Posterior vena cava (tissue), 2 donors: ENCODE measurements at regions not wholly inside any gene's neighbourhood (a gene's known extent, or its start where the extent isn't known, plus 50 kb on each side); places are given as distances from the start of the nearest gene placed in this dataset.

Experiments
- DNase-seq: peaks from one replicate; pipeline ENCODE4 v3.0.0-alpha.2; 2020; ENCODE audit warnings: low spot score
- intact Hi-C, 2 donors: fragments of 100-400 bp; cut with DNase I; formaldehyde crosslinking; loops; one replicate each; pipeline versions ENCODE4 v1.14.1 to v1.14.2; 2022 to 2023
- donor health status: DM: yes; HTN: yes; CAD: no.
- donor health status: DM: yes; HTN: yes; CAD: no.

DNA sequence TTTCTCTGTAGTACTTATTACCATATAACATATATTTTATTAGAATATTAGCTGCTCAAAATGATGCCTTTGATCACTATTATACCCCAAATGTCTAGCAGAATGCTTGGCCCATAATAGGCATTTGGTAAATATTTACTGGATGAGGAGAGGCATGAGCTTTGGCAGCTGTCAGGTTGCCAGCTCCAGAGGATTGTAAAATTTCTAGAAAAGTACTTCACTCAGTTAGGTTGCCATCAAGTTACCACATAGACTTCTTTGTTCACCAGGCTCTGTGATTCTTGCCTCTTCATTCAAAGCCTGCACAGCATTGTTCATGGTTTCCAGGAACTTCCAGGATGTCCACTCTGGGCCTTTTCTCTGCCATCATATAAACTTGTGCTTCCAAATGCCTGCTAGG lies 582.8 kb downstream of the PDCD6IP start:
- intact Hi-C loops: no loop called here
- DNase-seq: no peak

DNA sequence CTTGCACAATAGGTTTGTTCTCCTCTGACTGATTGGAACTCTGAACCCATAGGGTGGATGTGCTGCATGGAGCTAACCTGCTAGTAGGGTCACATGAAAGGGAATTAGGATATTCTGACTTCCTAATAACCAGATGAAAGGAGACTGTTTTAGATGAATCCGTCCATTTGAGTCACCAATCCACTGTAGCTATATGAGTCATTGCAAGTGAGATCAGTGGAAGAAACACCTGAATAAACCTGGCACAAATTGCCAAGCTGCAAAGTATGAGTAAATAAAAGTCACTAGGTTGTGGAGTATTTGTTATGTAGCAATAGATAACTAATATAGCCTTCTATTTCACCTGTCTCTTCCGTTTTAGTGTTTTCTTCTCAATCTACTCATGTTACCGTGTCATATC lies 584.4 kb downstream of the PDCD6IP start:
- DNase-seq: no peak
- intact Hi-C loops: no loop called here

DNA sequence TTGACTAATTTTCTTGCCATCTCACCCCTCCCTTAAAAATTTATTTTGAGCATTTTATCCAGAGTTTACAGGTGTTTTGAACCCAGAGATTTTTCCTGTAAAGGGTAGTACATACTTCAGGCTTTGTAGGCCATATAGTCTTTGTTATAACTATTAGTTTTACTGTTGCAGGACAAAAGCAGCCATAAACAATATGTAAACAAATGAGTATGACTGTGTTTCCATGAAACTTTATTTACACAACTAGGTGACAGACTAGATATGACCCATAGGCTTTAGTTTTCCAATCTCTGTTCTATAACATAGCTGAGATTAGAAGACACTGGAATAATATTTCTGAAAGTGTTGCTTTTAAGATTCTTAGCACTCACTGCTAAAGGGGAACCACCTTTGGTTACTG lies 587.9 kb downstream of the PDCD6IP start:
- intact Hi-C loops: no loop called here
- DNase-seq: no peak

DNA sequence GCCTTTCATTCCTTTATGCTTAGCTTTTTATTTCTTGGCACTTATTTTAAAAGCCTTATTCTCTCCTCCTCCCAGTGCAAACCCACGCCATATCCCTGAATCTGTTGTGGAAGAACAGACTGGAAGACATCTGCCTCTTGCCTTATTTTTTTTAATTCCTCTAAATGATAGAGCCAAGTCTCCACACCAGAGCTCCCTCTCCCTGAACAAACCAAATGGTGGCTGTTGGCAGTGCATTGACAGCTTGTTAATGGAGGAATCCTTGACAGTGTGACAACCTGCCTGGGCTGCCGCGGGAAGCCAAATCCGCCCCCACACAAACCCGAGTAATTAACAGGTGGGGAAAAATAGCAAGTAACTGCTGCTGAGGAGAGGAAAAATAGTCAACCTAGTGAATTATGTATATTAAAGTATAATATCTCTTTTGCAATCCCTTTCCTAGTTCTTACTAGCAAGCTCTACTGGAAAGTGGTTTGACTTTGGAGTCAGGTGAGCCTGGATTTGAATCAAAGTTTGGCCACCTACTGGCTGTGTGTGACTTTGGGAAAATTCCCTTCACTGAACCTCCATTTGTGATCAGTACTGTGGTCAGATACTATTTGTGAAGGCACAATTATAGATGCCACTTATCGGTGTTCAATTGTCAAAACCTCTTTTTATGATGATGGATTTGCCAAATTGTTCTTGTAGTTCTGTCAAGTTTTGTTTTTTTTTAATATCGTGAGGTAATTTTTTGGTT lies 589.6 kb downstream of the PDCD6IP start:
- DNase-seq: no peak
- intact Hi-C loops: no loop called here

DNA sequence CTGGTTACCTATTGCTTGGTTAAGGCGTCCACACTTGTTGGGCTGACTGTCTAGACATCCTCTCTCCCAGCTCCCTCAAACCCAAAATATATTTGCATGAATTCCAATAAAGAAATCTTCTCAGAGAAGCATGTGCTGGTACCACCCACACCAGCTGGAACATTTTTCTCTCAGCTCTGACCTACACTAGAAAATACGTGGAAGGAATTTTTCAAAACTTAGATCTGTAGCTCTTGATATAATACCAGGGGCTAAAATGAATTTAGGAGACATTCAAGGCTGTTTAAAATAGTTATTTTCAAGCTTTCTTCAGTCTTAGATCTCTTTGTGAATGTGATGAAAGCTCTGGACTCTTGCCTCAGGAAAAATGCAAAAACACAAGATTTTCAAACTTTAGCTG lies 590.4 kb downstream of the PDCD6IP start:
- intact Hi-C loops: no loop called here

DNA sequence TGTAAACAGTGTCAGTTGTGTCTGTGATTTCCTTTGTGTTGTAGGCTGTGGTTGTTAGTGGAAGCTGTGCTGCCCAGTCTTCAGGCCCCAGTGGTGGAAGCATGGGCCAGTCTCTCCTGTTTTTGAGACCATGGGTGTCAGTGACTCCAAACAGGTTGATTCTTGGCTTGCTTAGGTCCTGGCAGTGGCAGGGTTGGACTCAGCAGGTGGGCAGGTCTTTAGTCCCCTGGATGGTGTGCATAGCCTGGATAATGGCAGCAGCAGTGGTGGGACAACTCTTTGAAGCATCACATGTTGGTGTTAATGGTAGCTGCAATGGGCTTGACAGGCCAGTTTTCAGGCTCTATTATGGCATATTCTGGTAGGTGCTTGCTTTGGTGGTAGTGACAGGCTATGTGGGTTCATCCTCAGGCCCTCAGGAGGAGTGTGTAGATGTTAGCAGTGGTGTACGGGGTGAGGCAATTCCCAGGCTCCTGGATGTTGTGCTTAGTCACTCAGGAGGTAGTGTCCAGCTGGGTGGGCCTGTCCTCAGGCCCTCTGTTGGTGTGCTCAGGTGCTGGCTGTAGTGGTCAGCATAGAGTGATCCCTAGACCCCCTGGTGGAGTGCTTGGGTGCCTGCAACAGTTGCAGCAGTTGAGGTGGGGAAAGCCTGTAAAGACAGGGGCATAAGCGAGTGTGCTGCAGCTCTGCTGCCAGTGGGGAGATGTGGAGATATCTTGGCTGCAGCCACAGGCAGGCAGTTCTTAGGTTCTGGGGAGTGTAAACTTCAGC lies 596.7 kb downstream of the PDCD6IP start:
- intact Hi-C loops: no loop called here
- DNase-seq: no peak

More for the DNA sequence above, 590.4 kb downstream of the PDCD6IP start:
- DNase-seq: no peak

DNA sequence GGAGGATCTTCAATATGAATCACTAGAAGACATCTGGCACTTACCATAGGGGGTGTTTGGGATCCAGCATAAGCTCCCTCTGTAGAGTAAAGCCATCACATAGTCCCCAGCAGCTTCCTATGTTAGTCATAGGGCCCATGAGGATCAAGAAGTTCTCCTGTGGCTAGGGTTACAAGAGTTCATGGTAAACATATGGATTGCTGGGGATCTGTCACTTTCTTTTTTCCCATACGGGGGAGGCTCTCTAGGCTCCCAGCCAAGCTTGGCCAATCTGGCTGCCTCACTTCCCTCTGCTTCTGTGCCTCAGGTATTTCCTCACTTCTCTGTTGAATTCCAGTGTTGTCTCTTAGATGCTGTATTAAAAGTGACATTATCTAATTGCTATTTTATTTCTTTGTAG lies 597.9 kb downstream of the PDCD6IP start:
- intact Hi-C loops: no loop called here
- DNase-seq: no peak

DNA sequence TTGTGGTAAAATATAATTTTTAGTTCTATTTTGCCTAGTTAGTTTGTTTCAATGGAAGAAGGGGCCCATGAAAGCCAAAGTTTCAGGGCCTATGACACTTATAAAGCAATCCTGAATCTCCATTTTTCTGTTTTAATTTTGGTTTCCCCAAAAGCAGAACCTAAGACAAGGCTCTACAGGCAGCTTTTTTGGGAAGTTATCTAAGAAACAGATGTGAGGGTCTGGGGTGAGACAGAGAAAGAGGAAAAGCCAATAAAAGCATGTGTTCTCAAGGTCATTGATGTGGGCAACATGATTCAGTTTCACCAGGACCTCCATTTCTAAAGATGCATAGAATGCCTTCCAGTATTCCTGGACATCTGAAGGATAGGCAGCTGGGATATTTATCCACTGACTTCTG lies 598.5 kb downstream of the PDCD6IP start:
- intact Hi-C loops: no loop called here
- DNase-seq: no peak

DNA sequence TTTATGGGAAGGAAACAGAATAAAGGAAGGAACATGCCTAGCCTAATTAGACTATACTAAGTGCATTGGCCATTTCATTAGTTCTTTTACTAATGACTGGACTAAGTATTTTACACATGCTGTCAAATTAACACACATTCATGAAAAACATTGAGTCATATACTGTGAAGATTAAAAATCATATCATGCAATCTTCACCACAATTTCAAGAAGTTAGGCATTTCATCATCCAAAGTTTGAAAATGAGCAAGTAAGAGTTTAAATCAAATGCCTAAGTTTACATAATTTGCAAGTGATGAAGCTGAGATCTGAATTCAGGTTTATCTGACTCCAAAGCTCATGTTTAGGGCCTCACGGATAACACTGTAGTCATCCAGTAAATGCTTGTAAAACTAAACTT lies 601.0 kb downstream of the PDCD6IP start:
- intact Hi-C loops: no loop called here
- no peak for DNase-seq

DNA sequence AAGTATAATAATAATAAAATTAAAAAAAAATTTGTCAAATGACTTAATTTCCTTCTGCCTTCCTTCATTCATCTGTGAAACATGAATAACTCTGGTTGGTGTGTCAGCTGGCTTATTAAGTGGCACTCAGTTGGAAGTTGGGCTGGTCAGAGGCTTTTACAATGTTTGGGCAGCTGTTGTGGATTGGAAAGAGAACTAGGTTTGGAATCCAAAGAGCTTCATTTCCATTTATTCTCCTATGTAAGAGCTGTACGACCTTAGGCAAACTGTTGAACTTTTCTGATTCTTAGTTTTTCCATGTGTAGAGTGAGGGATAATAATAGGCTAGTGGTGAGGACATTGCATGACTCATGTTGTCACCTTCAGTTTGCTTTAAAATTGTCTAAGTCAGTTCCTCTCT lies 606.7 kb downstream of the PDCD6IP start:
- DNase-seq: no peak
- intact Hi-C loops: no loop called here

DNA sequence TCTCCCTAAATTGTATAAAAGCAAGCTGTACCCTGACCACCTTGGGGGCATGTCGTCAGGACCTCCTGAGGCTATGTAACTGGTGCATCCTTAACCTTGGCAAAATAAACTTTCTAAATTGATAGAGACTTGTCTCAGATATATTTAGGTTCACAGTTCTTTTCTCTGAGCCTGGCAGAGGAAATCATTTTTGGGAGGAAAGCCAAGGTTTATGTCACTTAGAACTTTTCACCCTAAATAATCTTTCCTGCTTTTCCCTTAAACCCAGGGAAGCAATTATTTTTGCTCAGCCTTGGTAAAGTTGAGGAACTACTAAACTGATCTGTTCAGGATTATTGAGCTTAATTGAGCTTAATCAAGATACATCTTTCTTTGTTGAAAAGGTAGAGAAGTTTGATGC lies 608.9 kb downstream of the PDCD6IP start:
- DNase-seq: no peak

DNA sequence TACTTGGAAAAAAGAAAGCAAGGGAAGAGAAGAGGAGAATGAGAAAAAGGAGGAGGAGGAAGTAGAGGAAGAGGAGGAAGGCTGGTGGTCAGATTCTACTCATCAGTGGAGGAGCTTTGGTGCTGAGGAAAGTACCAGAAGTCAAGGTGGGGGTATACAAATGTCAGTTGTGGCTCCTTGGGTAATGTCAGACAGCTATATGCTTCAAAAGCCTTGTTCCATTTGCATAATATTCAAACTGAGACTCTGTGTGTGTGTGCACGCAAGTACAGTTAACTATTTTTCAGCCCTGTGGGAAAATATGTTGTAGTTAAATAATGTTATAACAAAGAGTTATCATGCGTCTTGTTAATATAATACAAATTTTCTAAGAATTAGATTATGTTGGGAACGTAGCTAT lies 609.7 kb downstream of the PDCD6IP start:
- DNase-seq: no peak
- intact Hi-C loops: no loop called here

More for the DNA sequence above, 608.9 kb downstream of the PDCD6IP start:
- intact Hi-C loops: no loop called here

DNA sequence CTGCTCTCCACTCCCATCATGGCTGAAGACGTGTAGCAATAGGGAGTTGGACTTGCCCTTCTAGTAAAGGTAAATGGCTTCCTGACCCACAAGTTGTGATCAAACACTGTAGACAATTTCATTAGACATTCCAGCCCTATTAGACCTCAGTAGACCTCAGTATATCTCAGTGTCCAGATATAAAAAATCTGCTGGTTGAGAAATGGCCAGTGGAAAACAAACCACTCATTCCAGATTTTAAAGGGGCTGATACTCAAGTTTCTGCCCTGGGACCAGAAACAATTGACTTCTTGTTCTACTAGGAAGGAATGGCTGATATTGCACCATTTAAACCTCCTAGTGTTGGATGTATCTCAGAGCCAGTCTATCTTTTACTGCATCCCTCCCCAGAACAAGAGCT lies 613.2 kb downstream of the PDCD6IP start:
- no peak for DNase-seq
- intact Hi-C loops: no loop called here

DNA sequence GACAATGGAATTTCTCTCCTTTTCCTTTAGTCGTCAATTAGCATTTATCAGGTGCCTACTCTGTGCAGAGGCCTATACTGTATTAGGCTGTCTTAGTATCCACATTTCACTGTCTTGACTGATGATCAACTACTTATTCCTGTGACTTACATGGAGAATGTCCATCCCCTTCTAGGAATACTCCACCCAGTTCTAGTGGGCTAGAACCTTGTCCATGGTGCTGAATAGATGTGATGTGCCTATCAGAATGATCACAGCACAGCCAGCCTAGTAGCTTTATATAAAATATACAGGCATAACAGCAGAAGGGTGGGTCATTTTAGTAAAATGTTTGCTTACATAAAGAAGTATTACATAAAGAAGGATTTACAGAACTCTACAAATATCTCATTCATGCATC lies 621.4 kb downstream of the PDCD6IP start:
- intact Hi-C loops: no loop called here

DNA sequence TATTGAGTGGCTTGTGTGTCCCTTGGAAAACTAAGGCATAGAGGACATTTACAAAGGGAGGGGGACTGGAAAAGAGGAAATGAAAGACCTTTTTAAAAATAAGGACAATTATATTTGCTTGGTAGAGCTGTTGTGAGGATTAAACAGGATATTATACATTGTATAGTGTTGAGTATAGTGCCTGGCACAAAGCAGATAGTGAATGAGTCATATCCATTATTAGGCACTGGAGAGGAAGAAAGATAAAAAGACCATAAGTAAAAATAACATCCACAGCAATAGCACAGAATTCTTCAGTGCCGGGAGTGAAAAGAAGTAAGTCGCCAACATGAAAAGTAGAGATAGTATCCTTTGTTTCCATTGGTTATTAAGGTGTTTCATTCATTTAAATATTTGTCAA lies 623.3 kb downstream of the PDCD6IP start:
- DNase-seq: no peak
- intact Hi-C loops: no loop called here

More for the DNA sequence above, 621.4 kb downstream of the PDCD6IP start:
- DNase-seq: no peak

DNA sequence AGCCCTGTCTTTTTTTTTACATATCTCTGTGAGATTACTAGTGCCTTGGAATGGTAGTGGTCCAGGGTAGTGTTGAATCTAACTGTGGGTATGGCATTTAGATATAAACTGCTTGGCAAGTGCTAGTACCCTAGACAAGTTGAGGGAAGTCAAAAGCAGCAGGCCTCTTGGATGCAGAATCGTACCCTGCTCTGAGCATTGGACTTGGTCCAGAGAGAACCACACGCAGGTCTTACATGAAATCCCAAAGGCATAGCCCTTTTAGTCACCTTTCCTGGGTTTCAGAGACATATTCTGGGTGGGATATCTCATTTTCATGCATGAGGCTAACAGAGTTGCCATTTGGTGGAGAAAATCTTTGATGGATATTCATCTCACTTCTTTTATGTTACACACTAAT lies 641.4 kb downstream of the PDCD6IP start:
- no peak for DNase-seq
- intact Hi-C loops: no loop called here

DNA sequence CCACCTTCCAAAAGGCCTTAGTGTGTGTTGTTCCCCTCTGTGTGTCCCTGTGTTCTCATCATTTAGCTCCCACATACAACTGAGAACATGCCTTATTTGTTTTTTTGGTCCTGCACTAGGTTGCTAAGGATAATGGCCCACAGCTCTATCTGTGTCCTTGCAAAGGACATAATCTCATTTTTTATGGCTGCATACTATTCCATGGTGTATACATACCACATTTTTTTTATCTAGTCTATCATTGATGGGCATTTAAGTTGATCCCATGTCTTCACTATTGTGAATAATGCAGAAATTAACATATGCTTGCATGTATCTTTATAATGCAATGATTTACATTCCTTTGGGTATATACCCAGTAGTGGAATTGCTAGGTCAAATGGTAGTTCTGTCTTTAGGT lies 645.7 kb downstream of the PDCD6IP start:
- intact Hi-C loops: no loop called here
- no peak for DNase-seq

DNA sequence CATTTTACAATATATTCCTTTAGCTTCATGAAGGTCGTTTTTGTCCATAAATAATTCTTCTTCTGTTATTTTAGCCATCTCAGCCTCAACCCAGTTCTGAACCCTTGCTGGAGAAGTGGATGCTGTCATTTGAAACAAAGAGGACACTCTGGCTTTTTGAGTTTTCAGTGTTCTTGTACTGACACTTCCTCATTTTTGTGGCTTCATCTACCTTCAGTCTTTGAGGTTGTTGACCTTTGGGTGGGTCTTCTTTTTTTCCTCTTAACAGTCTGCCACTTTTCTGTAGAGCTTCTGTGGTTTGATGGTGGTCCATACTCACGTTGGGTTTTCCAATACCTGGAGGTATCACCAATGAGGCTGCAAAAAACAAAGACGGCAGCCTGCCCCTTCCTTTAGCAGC lies 650.9 kb downstream of the PDCD6IP start:
- no peak for DNase-seq
- intact Hi-C loops: no loop called here

DNA sequence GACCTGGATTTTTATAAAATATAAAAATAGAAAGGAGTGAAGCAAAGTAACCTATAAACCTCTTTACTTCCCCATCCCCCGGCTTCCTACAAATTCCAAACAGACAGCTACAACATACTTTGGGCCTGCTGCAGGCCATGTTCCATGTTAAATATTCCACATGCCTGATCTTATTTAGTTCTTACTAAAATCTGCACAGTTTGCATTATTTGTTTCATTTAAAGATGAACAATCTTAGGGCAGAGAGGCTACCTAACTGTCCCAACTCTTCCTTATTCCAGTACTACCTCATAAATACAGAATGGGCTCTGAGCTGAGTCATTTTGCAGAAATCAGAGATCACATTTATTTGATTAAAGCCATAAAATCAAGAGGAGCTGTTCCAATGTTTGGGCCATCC lies 665.0 kb downstream of the PDCD6IP start:
- no peak for DNase-seq

DNA sequence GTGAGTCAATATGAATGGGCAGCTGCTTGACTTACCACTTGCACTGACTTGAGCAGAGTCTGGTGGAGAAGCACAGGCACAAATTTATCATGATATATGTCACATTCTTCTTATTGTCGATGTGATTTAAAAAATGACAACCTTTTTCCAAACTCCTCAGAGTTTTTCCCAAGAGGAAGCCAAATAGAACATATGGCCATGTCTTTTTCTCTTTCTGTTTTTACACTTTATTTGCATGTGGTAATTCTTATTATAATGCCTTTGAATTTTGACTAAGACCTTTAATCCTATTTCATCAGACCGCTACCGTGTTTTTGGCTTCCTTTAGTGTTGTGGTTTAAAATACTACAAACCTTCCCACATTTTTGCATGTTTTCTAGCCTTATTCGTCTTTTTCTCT lies 666.2 kb downstream of the PDCD6IP start:
- intact Hi-C loops: no loop called here
- no peak for DNase-seq

More for the DNA sequence above, 665.0 kb downstream of the PDCD6IP start:
- intact Hi-C loops: no loop called here

DNA sequence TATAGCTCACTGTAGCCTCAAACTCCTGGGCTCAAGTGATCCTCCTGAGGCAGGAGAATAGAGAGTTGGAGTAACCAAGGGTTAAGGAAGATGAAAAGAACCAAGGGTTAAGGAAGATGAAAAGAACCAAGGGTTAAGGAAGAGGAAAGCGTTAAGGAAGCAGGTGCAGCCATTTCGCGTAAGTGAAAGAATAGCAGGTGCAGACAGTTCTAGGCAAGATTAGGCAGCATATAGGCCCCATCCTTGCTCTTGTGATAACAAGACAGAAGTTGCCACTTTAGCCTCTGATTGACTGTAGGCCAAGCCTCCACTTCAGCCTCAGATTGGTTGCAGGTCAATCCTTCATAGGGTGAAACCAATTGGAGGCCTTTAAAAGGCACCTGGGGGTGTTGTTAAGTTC lies 677.4 kb downstream of the PDCD6IP start:
- no peak for DNase-seq
- intact Hi-C loops: no loop called here
